NCI-H2227 treated with DMSO at 0.1 percent for 48 hours (cell line): ENCODE measurements at regions not wholly inside any gene's neighbourhood (a gene's known extent, or its start where the extent isn't known, plus 50 kb on each side); places are given as distances from the start of the nearest gene placed in this dataset.

Experiments
- DNase-seq: peaks from one replicate; lab custom pipeline; 2025; lab: John Stamatoyannopoulos, UW

DNA sequence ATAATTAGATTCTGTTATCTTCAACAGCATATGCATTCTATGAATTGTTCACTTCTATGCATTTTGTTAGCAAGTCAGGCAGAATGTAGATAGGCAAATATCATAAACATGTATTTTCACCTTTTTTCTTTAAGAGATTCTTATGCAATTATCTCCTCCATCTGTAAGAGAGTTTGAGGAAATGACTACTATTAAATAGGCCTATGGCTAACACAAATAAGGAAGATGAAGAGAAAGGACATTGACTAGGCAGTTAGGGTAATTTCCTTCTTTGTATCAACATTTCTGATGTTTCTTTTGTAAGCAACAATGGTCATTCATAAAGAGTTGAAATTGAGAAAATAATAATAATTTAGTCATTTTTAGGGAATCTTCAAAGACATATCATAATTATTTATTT lies 145.2 kb upstream of the CDH12 start:
- DNase-seq = no peak

- DNase-seq = no peak
Observed at GRCh38 chr5:22988937-22989336, 135.8 kb upstream of the CDH12 start.

DNA sequence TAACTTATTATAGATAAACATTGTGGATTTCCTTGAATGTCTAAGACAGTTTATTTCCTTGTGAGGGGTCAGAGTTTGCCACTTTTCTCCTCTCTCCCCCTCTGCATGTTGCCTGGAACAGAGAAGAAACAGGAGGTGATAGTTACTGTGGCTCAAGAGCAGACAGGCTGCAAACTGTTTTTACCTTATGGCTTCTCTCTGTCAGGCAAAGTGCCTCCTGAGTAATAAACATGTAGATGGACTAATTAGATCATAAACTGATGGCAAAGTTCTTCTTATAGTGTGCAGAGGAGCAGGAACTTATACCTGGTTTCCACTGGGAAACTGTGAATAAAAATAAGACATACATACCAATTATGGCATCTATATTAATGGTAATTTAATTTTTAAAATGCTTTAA lies 133.1 kb upstream of the CDH12 start:
- DNase-seq = no peak

- no peak for DNase-seq
Observed at GRCh38 chr5:22985446-22985845, 132.3 kb upstream of the CDH12 start.

- DNase-seq = no peak
Observed at GRCh38 chr5:22970956-22971618, 117.9 kb upstream of the CDH12 start.

DNA sequence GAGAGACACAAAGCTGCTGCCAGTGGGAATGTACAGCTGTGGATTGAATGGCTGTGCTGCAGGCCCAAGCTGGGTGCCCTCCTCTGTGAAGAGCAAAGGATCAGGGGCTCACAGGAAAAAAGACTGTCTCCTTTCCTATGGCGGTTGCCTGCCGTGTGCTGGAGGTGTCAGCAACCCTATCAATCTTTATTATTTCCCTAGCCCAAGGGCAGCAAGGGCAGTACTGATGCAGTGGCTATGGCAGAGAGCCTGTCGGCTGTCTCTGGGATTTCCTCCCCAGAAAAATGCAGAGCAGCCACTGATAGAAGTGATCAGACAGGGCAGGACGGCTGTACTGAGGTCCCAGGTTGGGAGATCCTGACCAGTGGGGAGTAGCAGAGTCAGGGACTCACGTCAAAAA lies 117.3 kb upstream of the CDH12 start:
- no peak for DNase-seq

DNA sequence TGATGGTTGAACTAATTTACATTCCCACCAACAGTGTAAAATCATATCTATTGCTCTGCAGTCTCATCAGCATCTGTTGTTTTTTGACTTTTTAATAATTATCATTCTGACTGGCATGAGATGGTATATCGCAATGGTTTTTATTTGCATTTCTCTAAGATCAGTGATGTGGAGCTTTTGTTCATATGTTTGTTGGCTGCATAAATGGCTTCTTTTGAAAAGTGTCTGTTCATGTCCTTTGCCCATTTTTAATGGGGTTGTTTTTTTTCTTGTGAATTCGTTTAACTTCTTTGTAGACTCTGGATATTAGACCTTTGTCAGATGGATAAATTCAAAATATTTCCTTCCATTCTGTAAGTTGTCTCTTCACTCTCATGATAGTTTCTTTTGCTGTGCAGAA lies 115.2 kb upstream of the CDH12 start:
- DNase-seq = no peak

GRCh38 chr5:22965960-22966359 lies 112.8 kb upstream of the CDH12 start:
- no peak for DNase-seq

GRCh38 chr5:22964632-22965031 lies 111.5 kb upstream of the CDH12 start:
- DNase-seq = no peak

DNA sequence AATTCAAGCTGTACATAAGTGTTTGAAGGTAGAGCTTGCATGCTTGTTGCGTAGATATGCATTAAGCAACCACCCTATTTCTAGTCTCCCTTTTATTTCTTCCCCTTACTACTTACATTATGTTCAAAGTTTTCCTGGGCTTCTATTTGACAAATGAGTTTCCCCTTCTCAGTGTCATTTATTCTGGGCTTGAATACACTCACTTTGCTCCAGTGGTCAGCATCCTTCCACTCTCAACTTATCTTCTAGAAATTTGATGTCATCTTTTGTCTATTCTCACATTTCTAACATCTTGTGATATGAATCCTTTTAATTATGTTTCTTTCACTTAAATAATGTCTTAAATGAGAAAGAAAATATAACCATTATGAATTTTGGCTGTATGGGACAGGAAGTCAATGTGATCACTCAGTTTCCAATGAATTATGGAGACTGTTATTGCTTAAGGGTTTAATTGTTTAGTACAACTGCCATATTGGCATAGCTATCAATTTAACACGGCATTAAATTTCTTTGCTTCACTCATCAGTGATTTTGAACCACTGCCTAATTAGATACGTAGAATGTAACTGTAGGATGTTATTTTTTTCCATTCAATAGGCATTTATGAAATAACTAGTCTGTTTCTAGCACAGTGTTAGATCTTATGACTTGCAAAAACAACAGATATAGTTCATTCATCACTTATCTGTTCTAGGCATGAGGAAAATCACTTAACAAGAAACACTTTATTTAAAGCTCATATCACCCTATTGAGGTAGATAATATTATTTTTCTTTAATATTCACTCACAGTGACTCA lies 105.5 kb upstream of the CDH12 start:
- DNase-seq = no peak

DNA sequence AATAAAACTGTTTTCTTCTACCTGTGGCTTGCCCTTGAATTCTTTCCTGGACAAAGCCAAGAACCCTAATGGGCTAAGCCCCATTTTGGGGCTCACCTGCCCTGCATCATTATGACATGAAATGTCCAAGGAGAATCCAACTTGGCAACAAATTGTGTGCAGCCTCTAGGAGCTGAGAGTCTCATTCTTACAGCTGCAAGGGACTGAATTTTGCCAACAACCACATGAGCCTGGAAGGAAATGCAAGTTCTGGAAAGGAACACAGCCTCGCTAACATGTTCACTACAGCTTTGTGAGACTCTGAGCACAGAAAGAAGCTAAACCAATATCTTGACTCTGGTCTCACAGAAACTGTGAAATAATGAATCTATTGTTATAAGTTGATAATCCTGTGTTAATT lies 94.8 kb upstream of the CDH12 start:
- DNase-seq = no peak

DNA sequence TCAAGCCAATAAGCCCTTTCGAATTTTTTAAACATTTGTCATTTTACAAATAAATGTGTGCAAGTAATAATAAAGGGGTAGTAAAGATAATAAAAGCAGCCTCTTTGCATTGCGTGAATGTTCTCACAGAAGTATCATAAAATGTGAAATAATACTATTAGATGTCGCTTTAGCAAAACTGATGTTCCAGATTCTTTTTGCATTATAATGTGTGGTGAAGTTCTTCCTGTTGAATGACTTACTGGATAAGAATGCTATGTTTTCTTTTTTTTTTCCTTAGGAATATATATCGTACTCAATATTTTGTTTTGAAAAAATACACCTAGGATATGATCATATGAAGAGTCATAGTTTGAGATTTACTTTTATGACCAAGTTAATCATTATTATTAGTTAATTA lies 85.2 kb upstream of the CDH12 start:
- DNase-seq = no peak

DNA sequence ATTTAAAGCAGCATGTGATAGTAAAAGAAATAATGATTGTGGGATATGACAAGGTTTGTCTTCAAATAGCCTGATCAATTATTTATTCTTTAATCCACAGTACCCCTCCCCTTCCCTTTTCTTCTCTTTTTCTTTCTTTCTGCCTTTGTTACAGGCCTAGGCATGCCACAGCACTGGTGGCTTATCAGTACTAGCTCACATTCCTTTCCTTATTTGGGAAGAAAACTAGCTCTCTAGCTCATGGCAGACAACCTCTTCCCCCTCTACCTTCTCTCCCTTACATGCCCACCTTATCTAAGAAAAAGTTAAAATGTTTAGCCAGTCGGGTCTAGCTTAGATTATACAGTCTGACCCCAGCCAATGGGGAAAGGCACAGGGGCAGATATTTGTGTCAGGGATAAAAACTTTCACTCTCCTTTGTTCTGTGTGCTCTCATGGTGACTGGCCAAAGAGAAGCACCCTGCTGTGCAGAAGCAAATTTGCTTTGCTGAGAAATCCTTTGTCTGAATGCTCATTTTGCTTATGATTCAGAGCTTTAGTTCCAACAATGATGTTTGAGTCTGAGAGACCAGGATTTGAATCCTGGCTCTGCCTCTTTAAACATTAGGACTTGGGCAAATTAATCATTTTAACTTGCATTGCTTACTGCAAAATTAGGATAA lies 75.8 kb upstream of the CDH12 start:
- no peak for DNase-seq

- DNase-seq = no peak
Observed at GRCh38 chr5:22926574-22926973, 73.4 kb upstream of the CDH12 start.

DNA sequence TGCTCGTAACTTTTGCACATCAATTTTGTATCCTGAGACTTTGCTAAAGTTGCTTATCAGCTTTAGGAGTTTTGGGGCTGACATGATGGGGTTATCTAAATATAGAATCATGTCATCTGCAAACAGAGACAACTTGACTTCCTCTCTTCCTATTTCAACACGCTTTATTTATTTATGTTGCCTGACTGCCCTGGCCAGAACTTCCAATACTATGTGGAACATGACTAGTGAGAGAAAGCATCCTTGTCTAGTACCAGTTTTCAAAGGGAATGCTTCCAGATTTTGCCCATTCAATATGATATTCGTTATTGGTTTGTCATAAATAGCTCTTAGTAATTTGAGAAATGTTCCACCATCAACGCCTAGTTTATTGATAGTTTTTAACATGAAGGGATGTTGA lies 65.4 kb upstream of the CDH12 start:
- DNase-seq = no peak

- no peak for DNase-seq
Observed at GRCh38 chr5:22916393-22916792, 63.2 kb upstream of the CDH12 start.

DNA sequence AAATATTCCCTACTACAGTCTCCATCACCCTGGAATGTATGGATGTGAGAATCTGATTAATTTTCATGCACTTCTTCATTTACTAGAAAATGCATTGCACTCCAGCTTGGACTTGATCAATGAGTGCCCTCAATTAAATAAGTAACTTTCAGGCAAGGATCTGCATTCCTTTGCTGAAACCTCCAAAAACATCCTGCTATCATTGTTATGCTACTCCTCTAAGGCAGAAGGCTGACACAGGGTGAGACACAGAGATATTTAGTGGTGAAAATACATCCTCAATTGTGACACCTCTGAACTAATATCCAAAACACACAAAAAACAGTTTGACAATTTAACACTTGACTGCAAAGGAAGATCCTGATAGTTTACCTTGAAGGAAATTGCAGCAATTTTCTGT lies 57.9 kb upstream of the CDH12 start:
- DNase-seq = no peak

GRCh38 chr5:22910523-22910922 lies 57.4 kb upstream of the CDH12 start:
- DNase-seq = no peak

DNA sequence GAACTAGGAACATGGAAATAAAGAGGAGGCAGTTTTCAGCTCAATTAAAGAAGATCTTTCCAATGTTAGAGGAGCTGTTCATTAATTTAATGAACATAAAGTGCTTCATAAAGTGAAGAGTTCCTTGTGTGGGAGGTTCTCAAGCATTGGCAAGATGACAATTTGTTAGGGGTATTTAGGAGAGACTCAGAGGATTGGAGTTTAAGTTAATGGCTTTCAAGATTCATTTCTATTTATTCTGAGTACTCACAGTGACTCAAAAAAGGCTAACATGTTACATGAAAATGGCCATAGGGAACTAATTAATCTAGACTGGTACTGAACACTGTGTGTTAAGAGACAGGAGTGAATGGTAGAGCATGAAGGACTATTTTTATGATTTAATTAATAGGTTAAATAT lies 55.4 kb upstream of the CDH12 start:
- no peak for DNase-seq

DNA sequence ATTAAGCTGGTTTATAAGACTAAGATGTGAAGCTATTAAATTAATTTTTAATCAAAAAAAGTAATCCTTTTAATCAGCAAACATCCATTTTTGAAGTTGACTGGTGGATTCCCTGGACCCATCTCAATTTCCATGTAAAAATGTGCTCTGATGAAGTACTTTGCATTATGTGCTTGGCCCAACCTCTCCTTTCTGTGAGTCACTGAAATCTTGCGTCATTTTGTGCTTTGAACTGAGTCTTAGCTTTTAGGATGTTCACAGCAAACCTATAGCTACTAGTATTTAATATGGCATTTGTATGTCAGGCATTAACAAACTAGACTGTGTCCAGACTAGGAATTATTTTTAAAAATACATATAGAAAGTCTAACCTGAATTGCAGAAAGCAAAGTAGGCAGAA lies 55.0 kb upstream of the CDH12 start:
- no peak for DNase-seq
